DMS153 treated with DMSO at 0.1 percent for 48 hours (cell line): ENCODE measurements at regions not wholly inside any gene's neighbourhood (a gene's known extent, or its start where the extent isn't known, plus 50 kb on each side); places are given as distances from the start of the nearest gene placed in this dataset.
A peak's percentile ranks its signal among the peaks of the same experiment; 100 is the strongest.
"Not testable (repeated sequence)": the region's sequence is repeated elsewhere in the genome, so short reads cannot be mapped to it uniquely, and the experiment has no call there.

Experiments used
- DNase-seq: peaks from one replicate; lab custom pipeline; 2025; ENCODE audit not compliant: unreplicated experiment; lab: John Stamatoyannopoulos, UW

GRCh38 chr20:40101560-40101959, 587.5 kb downstream of the MAFB start:
- no peak for DNase-seq

- DNase-seq = no peak
Observed at GRCh38 chr20:40100261-40100660, 588.8 kb downstream of the MAFB start.

DNA sequence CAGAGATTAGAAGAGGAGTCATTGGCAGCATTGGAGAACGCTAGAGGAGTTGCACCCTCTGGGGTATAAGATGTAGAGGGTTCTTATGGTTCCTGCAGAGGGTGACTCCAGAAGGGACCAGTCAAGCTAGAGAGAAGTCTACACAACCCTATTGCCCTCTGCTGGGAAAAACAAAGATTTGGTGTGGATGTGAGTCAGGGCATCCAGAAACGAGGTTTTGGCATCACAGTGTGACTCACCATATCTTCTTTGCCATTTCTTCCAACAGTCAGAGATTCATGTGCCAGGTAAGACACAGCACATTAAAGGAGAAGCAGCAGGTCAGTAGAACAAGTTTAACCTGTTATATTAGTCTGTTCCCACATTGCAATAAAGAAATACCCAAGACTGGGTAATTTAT, 598.8 kb downstream of the MAFB start:
- DNase-seq = no peak

DNA sequence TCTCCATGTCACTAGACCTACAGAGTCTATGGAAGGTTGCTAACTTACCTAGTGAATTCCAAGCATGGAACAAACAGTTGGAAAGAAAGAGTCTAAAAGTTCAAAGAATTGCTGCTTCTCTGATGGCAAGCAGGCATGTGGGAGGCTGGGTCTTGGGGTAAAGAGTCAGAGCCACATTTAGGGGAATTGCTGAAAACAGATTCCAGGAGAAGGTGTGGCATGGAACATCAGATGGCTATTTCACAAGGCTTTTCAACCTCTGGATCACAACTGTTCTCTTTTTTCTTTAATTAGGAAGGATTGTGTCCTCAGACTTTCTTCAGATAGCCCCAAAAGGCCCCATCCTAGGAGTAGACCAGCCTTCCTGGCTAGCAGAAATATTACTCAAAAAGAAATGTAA, 601.5 kb downstream of the MAFB start:
- DNase-seq = no peak

DNA sequence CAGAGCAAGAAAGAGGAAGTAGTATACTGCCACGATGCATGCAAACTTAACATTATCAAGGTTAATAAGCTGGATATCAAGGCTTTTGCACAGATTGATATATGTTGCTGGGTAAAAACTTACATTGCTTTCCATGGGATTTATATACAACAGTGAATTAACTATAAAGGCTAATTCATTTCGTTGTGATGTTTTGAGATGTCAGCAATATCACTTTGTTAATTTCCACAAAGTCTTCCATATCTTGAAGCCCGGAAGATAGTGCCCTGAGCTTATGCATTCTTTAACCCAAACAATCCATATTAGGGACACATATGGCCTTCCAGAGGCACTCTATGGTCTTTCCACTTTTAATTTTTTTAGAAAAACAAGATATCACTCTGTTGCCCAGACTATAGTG, 603.5 kb downstream of the MAFB start:
- DNase-seq = no peak

GRCh38 chr20:40082436-40082835, 606.6 kb downstream of the MAFB start:
- no peak for DNase-seq

GRCh38 chr20:40081653-40082052, 607.4 kb downstream of the MAFB start:
- no peak for DNase-seq

DNA sequence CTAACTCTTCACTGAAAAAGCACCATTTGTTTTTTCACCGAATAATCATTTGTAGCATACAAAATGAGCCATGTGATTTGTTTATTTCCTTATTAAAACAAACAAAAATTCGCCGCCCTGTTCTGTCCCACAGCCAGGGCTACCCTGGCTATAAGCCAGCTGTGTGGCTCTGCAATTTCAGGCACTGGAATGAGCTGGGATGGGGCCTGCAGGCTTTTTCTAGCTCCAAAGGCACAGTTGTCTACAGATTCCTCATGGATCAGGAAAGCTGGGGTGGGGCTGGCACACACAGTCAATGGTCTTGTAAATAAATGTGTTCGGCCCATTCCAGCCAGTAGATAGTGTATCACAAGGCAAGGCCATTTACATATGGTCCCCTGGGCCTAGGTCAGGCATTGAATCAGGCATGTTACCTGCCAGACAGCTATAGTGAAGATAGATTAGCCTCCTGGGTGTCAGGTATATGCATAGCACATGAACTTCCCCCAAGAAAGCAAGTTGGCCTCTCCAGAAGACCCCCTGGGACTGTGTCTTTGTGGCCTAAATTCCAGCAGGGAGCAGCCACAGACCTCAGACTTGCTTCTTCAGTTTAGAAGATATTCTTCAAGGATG, 608.9 kb downstream of the MAFB start:
- DNase-seq = no peak

GRCh38 chr20:40073535-40074111, 615.4 kb downstream of the MAFB start:
- DNase-seq = no peak

GRCh38 chr20:40072907-40073306, 616.1 kb downstream of the MAFB start:
- no peak for DNase-seq

DNA sequence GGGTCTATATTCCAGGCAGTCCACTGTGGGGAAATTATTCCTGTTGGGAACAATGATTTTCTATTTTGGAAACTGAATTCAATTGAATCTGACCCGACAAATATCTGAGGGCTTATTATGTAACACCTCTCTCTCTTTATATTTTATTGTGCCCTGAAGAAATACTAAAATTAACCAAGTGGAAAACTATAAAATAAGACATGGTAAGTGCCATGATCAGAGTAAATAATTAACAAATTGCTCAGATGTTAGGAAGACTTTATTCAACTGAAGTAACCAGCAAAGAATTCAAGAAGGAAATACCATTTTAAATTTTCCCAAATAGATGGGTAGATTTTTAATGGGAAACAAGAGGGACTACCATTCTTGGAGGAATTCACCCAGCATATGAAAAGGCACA, 632.9 kb downstream of the MAFB start:
- no peak for DNase-seq

DNA sequence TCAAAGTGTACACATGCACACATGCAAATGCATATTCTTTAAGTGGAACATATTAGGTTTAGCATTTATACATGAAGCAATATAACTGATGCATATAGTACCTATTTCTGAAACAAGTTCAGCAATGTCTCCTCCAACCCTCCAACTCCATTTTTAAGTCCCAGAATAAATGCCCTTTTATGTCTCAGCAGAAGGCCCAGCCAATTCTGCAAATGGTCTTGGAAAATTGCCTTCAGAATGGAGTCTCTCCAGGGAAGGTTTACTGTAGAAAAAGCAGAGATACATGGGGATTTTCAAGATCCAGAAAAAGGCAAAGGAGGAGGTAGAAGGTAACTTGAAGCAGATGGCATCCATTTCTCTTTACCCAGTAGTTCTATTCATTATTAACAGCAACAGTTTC, 633.3 kb downstream of the MAFB start:
- no peak for DNase-seq

- DNase-seq = no peak
Observed at GRCh38 chr20:40054311-40054710, 634.7 kb downstream of the MAFB start.

DNA sequence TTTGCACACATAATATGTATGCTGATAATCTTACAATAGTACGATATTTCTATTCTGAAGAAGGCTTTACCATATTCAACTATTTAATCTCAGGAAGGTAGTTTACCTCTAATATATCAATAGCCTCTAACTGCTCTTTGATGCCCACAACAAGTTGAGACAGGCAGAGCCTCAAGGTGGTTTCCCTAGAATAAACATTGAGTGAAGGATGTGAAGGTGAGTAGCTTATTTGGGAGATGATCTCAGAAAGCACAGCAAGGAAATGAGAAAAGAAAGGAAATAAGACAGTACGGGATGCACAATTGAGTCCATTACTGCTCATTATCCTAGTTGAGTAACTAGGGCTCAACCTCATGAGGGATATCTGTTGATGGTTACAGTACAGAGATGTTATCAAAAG, 638.4 kb downstream of the MAFB start:
- DNase-seq = no peak

DNA sequence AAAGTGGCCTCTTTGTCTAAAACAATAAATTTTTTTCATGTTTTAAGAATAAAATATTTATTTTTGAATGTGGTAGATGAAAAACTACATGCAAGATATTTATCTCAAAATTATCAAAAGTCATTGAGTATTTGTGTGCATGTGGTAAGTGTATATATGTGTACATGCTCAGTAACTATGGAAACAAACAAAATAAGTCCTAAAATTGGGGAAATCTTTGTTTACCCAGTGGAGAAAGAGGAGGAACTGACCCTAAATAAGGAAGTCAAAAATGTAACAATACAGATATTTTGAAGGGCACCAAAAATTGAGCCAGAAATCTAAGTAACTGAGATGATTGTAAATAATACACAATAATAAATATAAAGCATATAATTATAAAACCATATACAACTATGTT, 639.2 kb downstream of the MAFB start:
- DNase-seq = no peak

DNA sequence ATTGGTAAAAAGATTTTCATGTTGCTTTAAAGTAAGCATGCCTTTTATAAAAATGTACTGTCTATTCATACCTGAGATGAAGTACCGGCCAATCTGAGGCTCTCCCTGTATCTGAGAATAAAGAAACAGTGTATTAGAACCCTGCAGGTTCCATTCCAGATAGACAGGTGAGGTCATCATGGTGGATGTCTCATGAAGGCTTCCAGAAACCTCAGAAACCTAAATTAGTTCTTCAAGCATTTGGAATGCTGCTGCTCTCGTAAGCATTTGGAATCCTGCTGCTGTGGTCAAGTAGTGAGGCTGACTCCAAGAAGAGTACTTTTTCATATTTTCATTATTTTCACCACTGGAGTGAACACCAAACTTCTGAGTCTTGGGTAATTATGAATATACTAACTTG, 642.3 kb downstream of the MAFB start:
- no peak for DNase-seq

DNA sequence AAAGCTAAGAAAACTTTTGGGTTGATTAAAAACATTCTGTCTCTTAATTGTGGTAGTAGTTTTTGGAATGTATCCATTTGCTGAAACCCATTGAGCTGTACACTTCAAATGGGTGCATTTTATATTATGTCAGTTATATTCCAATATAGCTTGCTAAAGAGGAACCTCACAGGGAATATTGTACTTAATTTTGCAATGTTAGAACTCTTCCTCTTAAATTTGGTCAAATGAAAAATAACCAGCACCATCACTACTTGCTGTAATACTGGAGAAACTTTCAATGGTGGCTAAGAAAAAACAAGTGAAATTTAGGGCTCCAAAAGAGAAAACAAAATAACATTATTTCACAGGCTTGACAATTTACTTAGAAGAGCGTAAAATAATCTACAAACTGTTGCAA, 651.5 kb downstream of the MAFB start:
- no peak for DNase-seq

DNA sequence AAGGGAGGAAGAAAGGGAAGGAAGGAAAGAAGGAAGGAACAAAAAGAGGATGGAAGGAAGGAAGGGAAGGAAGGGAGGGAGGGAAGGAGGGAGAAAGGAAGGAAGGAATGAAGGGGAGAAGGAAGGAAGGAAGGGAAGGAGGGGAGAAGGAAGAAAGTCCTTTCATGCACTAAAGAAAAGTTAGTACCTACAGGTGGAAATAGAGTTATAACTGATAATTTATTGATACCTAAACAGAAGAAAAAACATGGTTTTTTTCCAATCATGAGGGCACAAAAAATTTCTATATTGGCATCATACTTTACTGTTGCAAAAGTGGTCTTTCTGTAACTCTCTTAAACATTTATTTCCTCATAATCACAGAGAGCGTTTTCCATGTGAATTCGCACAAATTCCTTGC, 659.4 kb downstream of the MAFB start:
- DNase-seq = no peak

GRCh38 chr20:40019510-40019909, 669.5 kb downstream of the MAFB start:
- peak; percentile 55 for DNase-seq

DNA sequence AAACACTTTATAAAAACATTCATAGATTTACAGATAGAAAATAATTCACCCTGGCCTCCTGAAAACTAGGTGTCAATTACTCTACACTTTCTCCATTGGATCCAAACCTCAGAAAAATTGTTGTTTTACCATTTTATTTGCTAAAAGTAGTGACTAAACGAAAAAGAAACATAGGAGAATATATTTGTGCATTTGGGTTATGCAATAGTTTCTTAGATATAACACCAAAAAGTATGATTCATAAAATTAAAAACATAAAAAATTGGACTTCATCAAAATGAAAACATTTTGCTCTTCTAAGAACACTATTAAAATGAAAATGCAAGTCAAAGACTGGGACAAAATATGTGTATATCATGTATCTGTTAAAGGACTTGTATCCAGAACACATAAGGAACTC, 671.3 kb downstream of the MAFB start:
- no peak for DNase-seq

DNA sequence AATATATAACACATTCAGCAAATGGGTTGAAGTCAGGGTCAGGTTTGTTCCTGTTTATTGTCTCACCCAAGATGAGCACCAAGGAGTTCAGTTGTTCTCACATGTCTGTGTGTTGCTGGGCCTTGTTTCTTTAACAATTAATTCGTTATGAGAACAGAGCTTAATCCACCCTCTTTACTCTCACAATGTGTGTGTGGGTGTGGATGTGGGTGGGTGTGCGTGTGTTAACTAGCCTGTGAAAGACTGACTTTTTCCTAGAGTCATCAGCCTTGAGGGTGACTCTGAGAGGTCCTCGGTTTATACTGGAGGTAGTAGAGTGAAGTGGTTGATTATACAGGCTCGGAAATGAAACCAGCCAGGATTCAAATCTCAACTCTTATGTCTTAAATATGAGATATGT, 672.1 kb downstream of the MAFB start:
- no peak for DNase-seq

DNA sequence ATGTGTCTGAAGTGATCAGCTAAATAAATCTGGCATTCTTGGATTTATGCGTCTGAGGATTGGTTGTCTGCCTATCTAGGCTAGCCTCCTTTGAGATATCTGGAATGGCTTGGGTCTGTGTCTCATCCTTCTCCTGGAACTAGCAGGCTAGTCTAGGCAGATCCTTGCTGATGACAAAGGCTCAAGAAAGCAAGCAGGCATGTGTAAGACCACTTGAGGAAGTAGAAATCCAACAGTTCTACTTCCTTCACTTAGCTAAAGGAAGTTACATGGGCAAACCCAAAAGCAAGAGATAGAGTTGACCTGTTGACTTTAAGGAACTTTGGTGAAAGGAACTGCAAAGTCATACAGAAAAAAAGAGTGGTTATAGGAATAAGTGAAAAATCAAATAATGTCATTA, 672.6 kb downstream of the MAFB start:
- DNase-seq = no peak

GRCh38 chr20:40012026-40012425, 677.0 kb downstream of the MAFB start:
- not testable (repeated sequence) for DNase-seq
